ENCODE measurements at regions not wholly inside any gene's neighbourhood (a gene's known extent, or its start where the extent isn't known, plus 50 kb on each side); places are given as distances from the start of the nearest gene placed in this dataset.

- BruUV-seq (replicated peaks) = no TSS peak
- ChIA-PET CTCF (no interaction called here), POLR2A (no interaction called here)
- Mint-ChIP-seq H3K9me3 (ENCODE audit: unreplicated experiment) (no peaks in the 10 kb centered on the region), H3K27me3 (ENCODE audit: insufficient read depth, unreplicated experiment) (no peaks in the 10 kb centered on the region), H3K4me1 (ENCODE audit: low read depth, unreplicated experiment) (peaks cover 7% of the 10 kb centered on the region), H3K36me3 (ENCODE audit: insufficient read depth, unreplicated experiment) (no peaks in the 10 kb centered on the region), H3K27ac (ENCODE audit: unreplicated experiment) (no peak overlapping the region), H3K4me3 (ENCODE audit: unreplicated experiment) (no peak overlapping the region)
- TF ChIP-seq CTCF (IDR thresholded peaks at IDR 0.05; ENCODE audit: insufficient read depth in 1 of 2, low read depth in 1 of 2, low read length in 1 of 2, severe bottlenecking in 1 of 2, unreplicated experiment in 1 of 2) = no peak
- H3K4me1 ChIP-seq = no peaks in the 10 kb centered on the region
- no peaks in the 10 kb centered on the region for H3K9me3 ChIP-seq
- no peaks in the 10 kb centered on the region for H3K36me3 ChIP-seq (ENCODE audit: control insufficient read depth, insufficient read depth, low read length)
- no peaks in the 10 kb centered on the region for H3K27me3 ChIP-seq (replicated peaks; ENCODE audit: control insufficient read depth, insufficient read depth, low read length)
- no peak for DNase-seq
- intact Hi-C loops (cut with micrococcal nuclease; ENCODE audit: unreplicated experiment) = no loop called here
- no peak overlapping the region for H3K4me3 ChIP-seq (ENCODE audit: low read depth, low read length)
Measured at GRCh38 chr4:112916868-112917267, 132.6 kb upstream of the ANK2 start.

- no peaks in the 10 kb centered on the region for H3K4me1 Mint-ChIP-seq (ENCODE audit: low read depth, unreplicated experiment)
- Histone ChIP-seq H3K4me3 (ENCODE audit: low read depth, low read length) (no peak overlapping the region), H3K36me3 (ENCODE audit: control insufficient read depth, insufficient read depth, low read length) (no peaks in the 10 kb centered on the region), H3K27me3 (replicated peaks; ENCODE audit: control insufficient read depth, insufficient read depth, low read length) (no peaks in the 10 kb centered on the region), H3K4me1 (no peaks in the 10 kb centered on the region), H3K9me3 (no peaks in the 10 kb centered on the region)
- intact Hi-C loops (cut with micrococcal nuclease; ENCODE audit: unreplicated experiment) = no loop called here
- H3K4me3 Mint-ChIP-seq (ENCODE audit: unreplicated experiment) = no peak overlapping the region
- POLR2A ChIA-PET = no interaction called here
- CTCF ChIA-PET = no interaction called here
- no peaks in the 10 kb centered on the region for H3K36me3 Mint-ChIP-seq (ENCODE audit: insufficient read depth, unreplicated experiment)
- no peaks in the 10 kb centered on the region for H3K9me3 Mint-ChIP-seq (ENCODE audit: unreplicated experiment)
- no peak overlapping the region for H3K27ac Mint-ChIP-seq (ENCODE audit: unreplicated experiment)
- no peak for TF ChIP-seq CTCF (IDR thresholded peaks at IDR 0.05; ENCODE audit: insufficient read depth in 1 of 2, low read depth in 1 of 2, low read length in 1 of 2, severe bottlenecking in 1 of 2, unreplicated experiment in 1 of 2)
- no TSS peak for BruUV-seq (replicated peaks)
- no peaks in the 10 kb centered on the region for H3K27me3 Mint-ChIP-seq (ENCODE audit: insufficient read depth, unreplicated experiment)
- no peak for DNase-seq
Measured at GRCh38 chr4:112923516-112923915, 125.9 kb upstream of the ANK2 start.

GRCh38 chr4:112926819-112927218 is 122.6 kb upstream of the ANK2 start:
- Mint-ChIP-seq H3K27ac (ENCODE audit: unreplicated experiment) (no peak overlapping the region), H3K4me3 (ENCODE audit: unreplicated experiment) (no peak overlapping the region), H3K4me1 (ENCODE audit: low read depth, unreplicated experiment) (no peaks in the 10 kb centered on the region), H3K9me3 (ENCODE audit: unreplicated experiment) (no peaks in the 10 kb centered on the region), H3K27me3 (ENCODE audit: insufficient read depth, unreplicated experiment) (no peaks in the 10 kb centered on the region), H3K36me3 (ENCODE audit: insufficient read depth, unreplicated experiment) (no peaks in the 10 kb centered on the region)
- H3K27me3 ChIP-seq (replicated peaks; ENCODE audit: control insufficient read depth, insufficient read depth, low read length) = no peaks in the 10 kb centered on the region
- intact Hi-C loops (cut with micrococcal nuclease; ENCODE audit: unreplicated experiment) = no loop called here
- no peaks in the 10 kb centered on the region for H3K9me3 ChIP-seq
- no peak for DNase-seq
- no peak overlapping the region for H3K4me3 ChIP-seq (ENCODE audit: low read depth, low read length)
- POLR2A ChIA-PET = no interaction called here
- no peaks in the 10 kb centered on the region for H3K36me3 ChIP-seq (ENCODE audit: control insufficient read depth, insufficient read depth, low read length)
- TF ChIP-seq CTCF (IDR thresholded peaks at IDR 0.05; ENCODE audit: insufficient read depth in 1 of 2, low read depth in 1 of 2, low read length in 1 of 2, severe bottlenecking in 1 of 2, unreplicated experiment in 1 of 2) = no peak
- no TSS peak for BruUV-seq (replicated peaks)
- no peaks in the 10 kb centered on the region for H3K4me1 ChIP-seq
- CTCF ChIA-PET = no interaction called here
